Mucosa of descending colon (tissue), 3 donors: ENCODE measurements at regions not wholly inside any gene's neighbourhood (a gene's known extent, or its start where the extent isn't known, plus 50 kb on each side); places are given as distances from the start of the nearest gene placed in this dataset.

Source experiments
- ATAC-seq: fragments of 200-7000 bp; cut with Tn5 transposase; one replicate; pipeline ENCODE4 v1.9.1; 2020; ENCODE audit warnings: mild to moderate bottlenecking, moderate library complexity
- DNase-seq, 3 donors: peaks; one replicate each; pipeline ENCODE4 v3.0.0-alpha.2; 2020
- H3K36me3 ChIP-seq: fragments of 200-600 bp; one replicate; pipeline ENCODE4 v1.8.0; 2021; ENCODE audit warnings: low read depth, mild to moderate bottlenecking
- H3K4me1 ChIP-seq: fragments of 200-600 bp; one replicate; pipeline ENCODE4 v1.8.0; 2021; ENCODE audit warnings: low read depth, mild to moderate bottlenecking
- H3K4me3 ChIP-seq: fragments of 200-600 bp; one replicate; pipeline ENCODE4 v1.8.0; 2021; ENCODE audit warnings: mild to moderate bottlenecking
- H3K9me3 ChIP-seq: fragments of 200-600 bp; one replicate; pipeline ENCODE4 v1.8.0; 2021; ENCODE audit warnings: mild to moderate bottlenecking
- intact Hi-C, 2 donors: fragments of 100-400 bp; cut with DNase I in 1 of 2; cut with micrococcal nuclease in 1 of 2; formaldehyde crosslinking; loops; one replicate each; pipeline versions ENCODE4 v1.11.0 to v1.11.1; 2022; cut with DNase I, micrococcal nuclease
- TF ChIP-seq, protein P1 (sequence below): fragments of 200-600 bp; IDR thresholded peaks from one replicate; pipeline ENCODE4 v1.8.0; 2022; ENCODE audit warnings: antibody characterized with exemption, mild to moderate bottlenecking
- donor health status: DM: no; HTN: no; CAD: no; lungs with moderate emphysema.
- donor health status: DM: no; HTN: no; CAD: no.
- donor health status: DM: no; HTN: yes; CAD: no.

DNA sequence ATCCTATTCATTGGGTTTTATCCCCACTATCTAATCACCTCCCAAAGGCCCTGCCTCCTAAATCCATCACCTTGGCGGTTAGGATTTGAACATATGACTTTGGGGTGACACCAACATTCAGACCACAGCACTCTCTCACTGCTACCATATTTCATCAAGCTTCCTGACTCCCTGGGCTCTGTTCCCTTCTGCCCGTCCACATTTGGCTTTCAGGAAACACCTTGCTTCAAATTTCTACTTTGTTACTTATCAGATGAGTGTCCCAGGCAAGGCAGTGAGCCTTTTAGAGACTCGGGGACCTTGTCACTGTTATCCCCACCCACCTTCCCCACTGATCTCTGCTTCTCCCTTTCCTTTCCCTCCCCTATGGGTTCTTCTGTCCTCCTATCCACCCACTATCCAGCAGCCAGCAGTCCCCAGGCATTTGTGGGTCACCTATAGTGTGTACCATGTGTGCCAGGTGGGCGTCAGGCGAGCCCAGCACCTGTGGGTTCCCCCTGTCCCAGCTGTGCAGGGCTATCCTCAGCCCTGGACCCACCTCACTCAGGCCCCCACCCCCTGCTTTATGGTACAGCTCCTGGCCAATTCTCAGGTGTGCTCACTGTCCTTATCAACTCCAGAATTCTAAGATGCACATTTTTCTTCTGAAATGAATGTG is 230.9 kb downstream of the LOXHD1 start:
- H3K9me3 ChIP-seq, result no peaks in the 10 kb centered on the region

DNA sequence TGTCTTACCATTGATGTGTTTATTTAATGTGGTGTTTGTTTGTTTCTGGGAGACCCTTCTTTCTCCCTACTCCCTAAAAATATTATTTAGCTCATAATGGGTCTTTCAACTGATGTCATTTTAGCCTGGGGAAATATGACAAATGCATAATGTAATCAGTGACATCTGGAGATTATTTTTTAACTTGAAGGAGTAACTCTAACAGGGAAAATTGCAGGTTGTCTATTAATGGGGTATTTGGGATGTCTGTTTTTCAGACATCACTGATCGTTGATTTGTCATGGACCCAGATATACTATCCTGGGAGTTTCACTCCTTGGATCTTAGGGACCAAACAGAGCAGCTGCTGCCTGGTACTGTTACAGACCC is 230.4 kb downstream of the LOXHD1 start:
- Histone ChIP-seq H3K36me3 (no peaks in the 10 kb centered on the region), H3K4me1 (peaks cover 2% of the 10 kb centered on the region), H3K4me3 (no peak overlapping the region), H3K9me3 (no peaks in the 10 kb centered on the region)
- intact Hi-C loops, result no loop called here
- DNase-seq, result no peak
- ATAC-seq, result no peak
- TF ChIP-seq, protein P1, sequence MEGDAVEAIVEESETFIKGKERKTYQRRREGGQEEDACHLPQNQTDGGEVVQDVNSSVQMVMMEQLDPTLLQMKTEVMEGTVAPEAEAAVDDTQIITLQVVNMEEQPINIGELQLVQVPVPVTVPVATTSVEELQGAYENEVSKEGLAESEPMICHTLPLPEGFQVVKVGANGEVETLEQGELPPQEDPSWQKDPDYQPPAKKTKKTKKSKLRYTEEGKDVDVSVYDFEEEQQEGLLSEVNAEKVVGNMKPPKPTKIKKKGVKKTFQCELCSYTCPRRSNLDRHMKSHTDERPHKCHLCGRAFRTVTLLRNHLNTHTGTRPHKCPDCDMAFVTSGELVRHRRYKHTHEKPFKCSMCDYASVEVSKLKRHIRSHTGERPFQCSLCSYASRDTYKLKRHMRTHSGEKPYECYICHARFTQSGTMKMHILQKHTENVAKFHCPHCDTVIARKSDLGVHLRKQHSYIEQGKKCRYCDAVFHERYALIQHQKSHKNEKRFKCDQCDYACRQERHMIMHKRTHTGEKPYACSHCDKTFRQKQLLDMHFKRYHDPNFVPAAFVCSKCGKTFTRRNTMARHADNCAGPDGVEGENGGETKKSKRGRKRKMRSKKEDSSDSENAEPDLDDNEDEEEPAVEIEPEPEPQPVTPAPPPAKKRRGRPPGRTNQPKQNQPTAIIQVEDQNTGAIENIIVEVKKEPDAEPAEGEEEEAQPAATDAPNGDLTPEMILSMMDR, result no peak

More for the DNA sequence above, 230.9 kb downstream of the LOXHD1 start:
- ATAC-seq (no peak), DNase-seq (no peak)
- H3K4me3 ChIP-seq, result no peak overlapping the region
- intact Hi-C loops, result no loop called here
- TF ChIP-seq, protein P1, result no peak
- peaks cover 2% of the 10 kb centered on the region for H3K4me1 ChIP-seq
- no peaks in the 10 kb centered on the region for H3K36me3 ChIP-seq
